HG02852 (cell line): ENCODE measurements at regions not wholly inside any gene's neighbourhood (a gene's known extent, or its start where the extent isn't known, plus 50 kb on each side); places are given as distances from the start of the nearest gene placed in this dataset.
"Not testable (repeated sequence)": the region's sequence is repeated elsewhere in the genome, so short reads cannot be mapped to it uniquely, and the experiment has no call there.

Experiments
- ATAC-seq: cut with Tn5 transposase; IDR thresholded peaks from one replicate; pipeline ENCODE4 v1.9.1; 2021; ENCODE audit warnings: mild to moderate bottlenecking, moderate library complexity; ENCODE audit not compliant: unreplicated experiment

DNA sequence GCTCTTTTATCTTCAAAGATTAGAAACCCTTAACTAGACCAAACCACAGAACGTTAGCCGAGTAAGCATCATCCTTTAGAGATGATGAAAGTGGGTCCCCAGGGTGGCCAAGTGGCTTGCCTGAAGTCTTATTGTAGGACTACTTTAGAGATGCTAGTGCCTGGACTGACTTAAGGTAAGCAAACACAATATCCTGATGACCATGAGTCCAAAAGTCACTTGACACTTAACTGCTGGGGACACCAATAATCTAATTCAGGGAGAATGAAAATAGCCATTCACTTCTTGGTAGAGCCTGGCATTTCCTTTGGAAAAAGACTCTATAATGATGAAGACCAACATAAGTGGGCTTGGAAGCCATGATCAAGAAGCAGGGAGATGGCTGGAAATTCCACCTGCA is 225.3 kb upstream of the IRF2BP2 start:
- ATAC-seq = no peak

DNA sequence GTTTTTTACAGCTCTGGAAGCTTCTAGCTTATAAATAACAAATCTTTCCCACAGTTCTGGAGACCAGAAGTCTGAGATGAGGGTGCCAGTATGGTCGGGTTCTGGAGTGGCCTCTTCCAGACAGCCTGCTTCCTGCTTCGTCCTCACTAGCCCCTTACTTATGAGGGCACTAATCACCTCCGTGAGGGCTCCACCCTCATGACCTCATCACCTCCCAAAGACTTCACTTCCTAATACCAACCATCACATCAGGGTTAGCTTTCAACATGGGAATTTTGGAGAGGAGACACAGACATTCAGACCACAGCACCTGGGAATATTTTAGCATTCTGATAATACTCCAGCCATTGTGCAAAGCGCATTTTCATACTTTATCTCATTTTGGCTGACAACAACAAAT is 223.7 kb upstream of the IRF2BP2 start:
- ATAC-seq = no peak

DNA sequence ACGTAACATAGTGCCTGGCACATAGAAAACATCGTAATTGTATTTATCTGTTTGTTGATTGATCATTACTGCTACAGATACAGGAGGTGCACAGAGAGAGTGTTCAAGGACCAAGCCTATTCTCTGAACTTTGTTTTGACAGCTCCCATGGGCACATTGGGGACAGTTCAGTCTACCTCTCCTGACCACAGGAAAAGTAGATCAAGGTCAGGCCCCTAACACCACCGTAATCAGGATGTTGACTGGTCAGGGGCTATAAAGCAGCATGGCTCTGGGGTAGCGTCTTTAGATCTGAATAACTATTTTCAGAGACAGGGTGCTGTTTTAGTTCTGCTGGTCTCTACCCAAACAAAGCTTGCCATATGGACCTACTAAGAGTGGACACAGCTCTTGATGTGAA is 223.1 kb upstream of the IRF2BP2 start:
- no peak for ATAC-seq

DNA sequence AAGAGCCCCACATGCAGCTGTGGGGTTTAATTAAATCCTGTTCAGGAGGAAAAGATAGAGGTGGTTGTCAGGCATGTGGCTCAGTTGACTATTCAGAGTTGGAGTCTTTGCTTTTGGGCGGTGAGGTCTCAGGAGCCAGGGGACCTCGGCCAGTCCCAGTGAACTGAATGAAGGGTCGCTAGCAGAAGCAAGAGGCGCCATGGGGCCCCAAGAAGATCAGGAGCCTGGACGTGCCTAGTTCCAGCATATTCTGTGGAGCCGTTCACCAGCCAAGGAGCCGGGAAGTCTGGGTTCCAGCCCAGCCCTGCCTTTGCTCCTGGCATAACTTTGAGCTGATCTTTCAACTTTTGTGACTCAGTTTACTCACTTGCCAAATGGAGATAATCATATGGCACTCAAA is 217.7 kb upstream of the IRF2BP2 start:
- ATAC-seq = no peak

DNA sequence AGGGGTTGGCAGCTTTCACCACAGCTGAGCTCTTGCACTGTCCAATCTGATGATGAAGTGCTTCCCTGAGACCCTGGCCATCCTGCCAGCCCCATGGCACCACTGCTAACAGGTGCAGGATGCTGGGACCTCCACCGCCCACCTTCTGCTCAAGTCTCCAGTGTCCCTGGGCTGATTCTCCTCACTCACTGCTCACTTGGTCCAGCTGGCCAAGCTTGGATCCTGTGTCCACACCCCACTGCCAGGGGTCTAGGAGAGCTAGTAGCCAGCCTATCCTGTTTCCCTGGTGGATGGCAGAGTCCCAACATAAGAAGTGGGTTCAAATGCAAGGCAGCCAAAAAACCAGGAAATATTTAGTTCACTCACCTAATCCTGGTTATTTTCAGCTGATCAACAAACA is 217.2 kb upstream of the IRF2BP2 start:
- ATAC-seq = no peak

DNA sequence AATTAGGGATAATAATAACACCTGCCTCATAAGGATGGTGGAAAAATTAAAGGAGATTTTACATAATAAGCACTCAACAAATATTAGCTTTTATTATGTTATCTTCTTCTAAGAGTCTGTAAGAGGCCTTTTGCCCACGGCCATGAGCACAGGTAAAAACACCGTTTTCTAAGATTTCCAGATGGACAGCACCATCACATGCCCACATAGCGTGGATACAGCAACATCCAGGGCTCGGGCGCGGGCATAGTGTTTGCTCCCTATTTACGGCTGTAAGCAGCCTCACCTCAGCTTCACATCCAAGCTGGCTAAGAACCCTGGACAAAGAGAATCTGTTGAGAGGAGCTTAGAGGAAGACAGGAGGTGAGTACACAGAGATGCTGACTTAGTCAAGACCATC is 216.4 kb upstream of the IRF2BP2 start:
- no peak for ATAC-seq

DNA sequence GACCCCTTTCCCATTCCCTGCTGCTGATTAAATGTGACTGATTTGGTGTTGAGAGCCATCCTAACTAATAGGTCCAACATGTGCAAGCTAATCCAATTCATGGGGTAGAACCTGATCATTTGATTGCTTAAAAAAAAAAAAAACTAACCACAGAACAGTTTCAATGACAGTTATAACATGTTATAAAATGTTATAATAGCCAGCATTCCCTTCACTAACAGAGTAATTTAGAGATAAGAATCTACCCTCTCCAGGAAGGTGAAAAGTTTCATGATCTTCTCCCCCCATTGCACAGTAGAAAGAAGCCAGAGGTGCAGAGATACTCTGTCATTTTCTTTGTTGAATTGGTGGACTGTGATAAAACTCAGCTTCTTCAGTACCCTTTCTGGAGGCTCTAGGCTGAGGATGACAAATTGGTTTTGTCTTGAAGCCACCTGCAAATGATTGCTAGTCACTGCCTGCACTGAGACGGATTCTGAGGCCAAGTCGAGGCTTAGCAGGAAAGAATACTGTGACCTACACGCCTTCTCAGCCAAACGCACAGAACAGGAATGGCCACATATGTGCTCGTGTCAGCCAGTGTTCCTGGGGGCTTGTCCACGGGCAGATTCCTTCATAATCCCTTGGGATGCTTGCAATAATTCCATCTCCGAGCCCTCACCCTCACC is 215.7 kb upstream of the IRF2BP2 start:
- ATAC-seq = no peak

DNA sequence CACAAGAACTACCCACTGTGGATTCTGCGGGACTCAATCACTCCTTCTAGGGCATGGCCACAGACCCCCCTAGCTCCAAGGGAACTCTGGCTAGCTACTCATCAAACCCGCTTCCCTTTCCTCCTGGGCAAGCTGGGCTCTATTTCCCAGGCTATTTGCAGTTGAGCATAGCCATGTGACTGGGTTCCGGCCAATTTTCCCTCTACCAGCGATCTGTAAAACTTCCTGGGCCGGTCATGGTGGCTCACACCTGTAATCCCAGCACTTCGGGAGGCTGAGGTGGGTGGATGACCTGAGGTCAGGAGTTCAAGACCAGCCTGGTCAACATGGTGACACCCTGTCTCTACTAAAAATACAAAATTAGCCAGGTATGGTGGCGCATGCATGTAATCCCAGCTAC is 214.9 kb upstream of the IRF2BP2 start:
- not testable (repeated sequence) for ATAC-seq

DNA sequence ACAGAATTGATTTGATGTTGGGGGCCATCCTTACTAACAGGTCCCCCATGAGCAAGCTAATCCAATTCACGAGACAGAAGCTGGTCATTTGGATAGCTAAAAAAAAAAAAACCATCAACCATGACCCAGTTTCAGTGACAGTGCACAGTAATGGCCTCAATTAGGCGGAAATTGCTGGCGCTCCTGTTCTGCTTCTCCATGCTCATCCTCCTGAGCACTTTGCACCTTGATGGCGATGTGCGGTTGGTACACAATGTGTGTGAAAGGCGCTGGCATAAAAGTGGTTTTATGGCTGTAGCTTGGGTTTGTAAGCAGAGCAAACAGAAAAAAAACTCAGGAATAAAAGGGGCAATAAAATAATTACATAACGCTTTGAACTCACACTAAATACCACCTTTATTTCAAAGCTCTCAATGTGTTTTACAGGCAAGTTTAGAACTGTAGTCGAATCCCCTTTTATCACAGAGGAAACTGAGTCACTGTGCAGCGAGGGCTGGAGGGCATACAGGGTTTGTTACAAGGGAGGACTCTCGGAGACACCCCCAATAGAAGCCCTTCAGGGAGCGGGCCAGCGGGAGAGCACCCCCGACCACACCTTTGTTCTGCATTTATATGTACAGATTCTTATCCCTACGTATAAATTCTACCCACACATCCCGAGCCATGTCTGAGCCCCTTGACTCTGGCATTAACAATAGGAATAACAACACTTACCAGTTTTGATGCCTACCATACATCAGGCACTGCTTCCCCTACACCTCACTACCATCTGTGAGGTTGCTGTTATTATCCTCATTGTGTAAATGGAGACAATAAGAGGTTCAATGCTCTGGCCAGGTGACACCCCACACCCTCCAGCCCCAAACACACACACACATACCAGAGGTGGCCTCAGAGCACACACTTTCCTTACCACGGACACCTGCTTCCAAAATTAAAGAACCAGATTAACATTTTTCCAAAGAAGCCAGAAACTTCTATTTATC is 213.5 kb upstream of the IRF2BP2 start:
- ATAC-seq = no peak

DNA sequence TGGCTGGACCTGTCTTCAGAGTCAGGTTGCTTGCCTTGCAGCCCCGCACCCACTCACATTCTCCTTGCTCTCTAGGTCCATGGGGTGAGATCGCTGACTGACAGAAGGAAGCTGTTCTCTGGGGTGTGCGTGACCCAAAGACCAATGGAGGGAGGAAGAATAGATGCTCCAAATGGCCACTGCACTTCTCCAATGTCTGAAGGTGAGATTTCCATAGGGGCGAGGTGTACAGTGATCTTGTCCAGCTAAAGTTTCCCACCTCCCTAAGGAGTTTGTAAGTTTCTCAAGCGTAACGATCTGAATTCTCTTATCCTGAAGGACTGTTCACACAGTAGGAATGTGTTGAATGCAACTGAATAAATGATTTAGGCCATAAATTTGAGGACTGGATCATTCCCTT is 211.9 kb upstream of the IRF2BP2 start:
- no peak for ATAC-seq

DNA sequence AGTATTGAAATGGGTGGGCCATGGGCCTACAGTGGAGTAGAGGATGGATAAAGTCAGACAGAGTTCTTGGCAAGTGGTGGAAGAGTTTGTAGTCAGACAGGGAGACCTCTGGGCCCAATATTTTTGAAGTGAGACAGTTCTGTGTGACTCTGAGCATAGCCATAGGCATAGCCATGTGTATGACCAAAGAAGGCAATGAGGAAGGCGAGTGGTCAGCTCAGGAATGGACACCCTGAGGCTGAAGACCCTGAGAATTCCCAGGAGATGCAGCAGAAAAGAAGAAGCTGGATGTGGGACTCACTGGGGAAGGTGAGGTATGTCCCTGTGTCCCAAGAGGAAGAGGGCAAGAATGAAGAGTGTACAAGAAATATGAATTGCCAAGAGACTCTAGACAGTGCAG is 210.6 kb upstream of the IRF2BP2 start:
- ATAC-seq = no peak

DNA sequence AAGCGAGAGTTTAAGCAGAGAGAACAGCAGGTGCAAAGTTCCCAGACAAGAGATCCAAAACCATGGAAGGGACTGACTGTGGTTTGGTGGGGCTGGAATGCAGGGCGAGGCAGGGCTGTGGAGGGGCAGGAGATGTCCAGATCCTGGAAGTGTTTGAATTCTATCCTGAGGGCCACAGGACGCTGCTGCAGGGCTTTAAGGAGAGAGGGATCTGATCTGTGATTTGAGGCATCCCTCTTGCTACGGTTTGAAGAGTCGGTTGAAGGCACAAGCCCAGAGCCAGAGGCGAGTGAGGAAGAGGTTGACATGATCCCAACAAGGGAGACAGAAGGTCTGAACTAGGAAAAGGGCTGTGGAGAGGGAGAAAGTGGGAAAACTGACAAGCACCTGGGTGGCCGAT is 209.9 kb upstream of the IRF2BP2 start:
- ATAC-seq = not testable (repeated sequence)

DNA sequence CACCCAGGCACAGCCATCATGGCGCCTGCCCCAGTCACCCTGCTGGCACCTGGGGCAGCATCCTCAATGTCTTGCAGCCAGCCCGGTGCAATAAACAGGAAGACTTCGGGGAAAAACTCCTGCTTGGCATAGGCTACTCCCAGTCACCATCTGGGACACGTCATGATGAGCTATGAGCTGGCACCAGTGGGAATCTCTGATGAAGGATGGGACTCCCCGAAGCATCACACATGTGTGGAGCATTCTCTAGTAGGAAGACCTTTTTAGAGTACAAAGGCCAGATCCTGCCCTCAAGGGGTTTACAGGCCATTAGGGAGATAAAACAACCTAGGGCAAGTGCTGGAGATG is 208.0 kb upstream of the IRF2BP2 start:
- ATAC-seq = not testable (repeated sequence)

DNA sequence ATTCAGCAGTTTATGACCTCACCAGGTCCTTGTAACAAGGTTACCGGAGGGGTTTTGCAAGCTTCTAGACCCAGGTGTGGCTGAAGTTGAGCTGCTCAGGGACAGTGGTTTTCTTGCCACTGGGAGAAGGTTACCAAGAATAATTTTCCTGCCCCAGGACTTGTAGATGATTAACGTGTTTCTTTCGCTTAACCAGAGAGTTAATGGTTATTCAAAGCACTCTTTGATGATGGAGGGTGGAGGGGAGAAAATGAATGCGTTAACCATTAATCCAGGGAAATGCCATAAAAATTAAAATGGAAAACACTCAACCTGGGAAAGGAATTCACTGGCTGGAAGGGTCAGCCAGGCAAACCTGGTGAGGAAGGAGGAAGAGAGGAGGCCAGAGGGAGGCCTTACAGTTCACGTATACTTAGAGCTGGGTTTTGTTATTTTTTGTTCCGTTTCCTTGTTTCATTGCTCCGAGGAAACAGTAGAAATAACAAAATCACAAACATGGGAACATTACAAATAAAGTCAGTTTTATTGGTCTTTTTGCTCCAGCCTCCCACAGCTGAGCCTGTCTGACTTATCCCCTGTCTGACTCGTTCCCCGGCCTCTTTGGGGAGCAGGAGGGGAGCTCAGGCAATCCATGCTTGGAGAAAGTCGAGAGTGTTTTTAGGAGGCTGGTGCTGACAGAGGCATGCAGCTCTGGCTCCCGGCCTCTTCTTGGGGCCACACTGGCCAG is 207.5 kb upstream of the IRF2BP2 start:
- ATAC-seq = not testable (repeated sequence)

DNA sequence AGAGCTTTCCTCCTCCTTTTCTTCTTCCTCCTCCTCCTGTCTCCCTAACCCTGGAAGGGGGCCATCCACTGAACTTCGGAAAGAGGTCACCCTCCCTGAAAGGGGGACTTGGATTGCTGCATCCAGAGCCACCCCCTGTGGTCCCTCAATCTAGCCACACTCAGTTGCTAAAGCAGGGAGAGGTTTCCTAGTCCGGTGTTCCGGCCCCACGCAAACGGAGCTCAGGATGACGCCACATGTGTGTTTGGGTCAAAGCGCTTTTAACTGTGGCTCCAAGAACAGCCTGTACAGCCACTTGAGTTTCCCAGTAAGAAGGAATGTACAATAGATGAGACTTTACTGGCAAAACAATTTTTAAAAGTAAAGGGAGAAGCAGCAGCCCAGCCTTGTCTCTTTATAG is 206.9 kb upstream of the IRF2BP2 start:
- ATAC-seq = not testable (repeated sequence)

DNA sequence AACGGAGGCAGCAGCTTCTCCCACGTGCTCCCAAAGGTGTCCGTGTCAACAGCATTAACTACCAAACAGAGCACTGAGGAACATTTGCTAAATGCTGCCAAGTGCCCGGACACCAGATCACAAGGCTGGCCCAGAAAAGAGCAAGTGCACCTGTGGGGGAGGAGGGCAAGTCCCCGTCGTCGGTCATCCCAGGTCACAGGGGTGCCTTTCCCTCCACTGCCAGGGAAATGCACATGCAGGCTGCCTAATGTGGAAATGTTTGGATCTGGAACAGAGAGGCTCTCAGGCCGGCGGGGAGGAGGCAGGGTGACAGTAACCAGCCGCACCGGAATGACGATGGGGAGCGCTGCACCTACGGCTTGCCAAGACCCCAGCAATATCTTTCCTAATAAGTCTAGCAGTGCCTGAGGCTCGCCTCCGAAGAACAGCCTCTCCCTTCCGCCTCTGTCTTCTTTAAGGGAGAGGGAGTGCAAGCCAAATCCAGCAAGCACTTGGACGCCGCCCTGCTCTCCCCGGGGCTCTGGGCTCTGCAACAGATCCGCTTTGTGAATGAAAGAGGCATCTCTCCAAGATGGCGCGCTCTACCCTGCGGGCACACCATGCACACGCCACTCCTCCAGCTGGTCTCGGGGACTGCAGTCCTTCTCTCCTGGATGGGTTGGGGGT is 206.3 kb upstream of the IRF2BP2 start:
- ATAC-seq = not testable (repeated sequence)

DNA sequence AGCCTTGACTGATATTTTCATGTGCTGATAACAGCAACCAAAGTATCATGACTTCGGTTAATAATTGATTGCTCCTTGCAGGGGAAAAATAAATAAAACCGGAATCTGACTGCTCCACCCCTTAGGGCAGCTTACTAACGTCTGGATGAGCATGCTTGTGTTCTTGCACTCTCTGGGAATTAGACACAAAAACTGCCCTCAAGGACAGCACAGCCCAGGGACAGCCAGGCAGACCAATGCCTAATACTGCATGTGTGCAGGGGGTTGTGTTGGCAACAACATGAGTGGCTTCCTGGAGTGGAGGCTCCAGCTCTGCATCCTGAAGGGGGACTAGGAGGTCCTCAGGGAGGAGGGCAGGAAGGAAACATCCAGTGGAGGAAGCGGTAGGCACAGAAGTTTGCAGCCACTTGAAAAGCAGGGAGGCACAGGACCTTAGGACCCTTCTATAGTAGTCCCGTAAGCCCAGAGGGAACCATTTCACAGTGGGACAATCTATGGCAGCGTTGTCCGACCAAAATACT is 205.4 kb upstream of the IRF2BP2 start:
- not testable (repeated sequence) for ATAC-seq

DNA sequence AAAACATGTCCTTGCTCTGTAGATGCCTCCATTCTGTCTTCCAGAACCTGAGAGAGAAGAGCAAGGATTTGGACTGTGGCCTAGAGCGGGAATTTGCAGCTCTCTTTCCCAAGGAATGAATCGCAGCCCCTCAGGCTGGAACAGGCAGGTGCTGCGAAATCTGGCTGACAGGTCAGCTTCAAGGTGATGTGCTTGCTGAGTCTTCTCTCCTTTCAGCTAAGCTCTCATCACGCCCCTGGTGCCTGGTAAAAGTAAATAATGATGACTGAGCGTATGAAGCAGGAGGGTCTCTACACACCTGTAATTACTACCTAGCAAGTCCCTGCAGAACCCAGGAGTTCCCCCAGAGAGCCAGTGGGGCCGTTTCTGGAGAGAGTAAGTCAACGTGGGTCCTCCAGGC is 204.3 kb upstream of the IRF2BP2 start:
- not testable (repeated sequence) for ATAC-seq

DNA sequence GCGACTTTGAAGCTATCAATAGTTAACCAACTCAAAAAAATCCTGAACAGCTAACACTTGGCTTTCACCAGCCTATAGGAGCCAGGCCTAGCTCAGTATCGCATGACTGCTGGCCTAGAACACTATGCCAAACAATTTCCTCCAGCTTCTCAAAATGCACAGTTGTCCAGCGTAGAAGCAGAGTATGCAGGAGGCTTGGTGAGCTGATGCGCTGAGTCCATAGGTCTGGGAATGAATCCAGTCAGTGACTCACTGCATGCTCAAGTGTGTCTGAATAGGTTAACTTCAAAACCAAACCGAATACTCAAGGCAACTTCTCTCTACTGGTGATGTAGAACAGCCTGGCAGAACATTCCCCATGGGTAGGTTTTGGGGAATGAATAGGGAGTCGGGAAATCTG is 201.8 kb upstream of the IRF2BP2 start:
- ATAC-seq = not testable (repeated sequence)

DNA sequence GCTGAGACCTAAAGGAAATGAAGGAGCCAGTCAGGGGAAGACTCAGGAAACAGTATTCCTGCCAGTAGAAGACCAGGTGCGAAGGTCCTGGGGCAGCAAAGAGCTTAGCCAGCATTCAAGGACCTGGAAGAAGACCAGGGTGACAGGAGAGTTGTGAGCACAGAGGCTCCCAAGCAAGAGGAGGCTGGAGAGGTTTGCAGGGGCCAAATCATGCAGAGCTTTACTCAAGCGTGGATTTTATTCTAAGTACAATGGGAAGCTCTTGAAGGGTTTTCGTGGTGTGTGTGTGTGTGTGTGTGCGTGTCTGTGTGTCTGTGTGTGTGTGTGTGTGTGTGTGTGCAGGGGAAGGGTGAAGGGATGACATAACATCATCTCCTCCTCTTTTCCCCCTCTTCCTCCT is 200.7 kb upstream of the IRF2BP2 start:
- not testable (repeated sequence) for ATAC-seq

DNA sequence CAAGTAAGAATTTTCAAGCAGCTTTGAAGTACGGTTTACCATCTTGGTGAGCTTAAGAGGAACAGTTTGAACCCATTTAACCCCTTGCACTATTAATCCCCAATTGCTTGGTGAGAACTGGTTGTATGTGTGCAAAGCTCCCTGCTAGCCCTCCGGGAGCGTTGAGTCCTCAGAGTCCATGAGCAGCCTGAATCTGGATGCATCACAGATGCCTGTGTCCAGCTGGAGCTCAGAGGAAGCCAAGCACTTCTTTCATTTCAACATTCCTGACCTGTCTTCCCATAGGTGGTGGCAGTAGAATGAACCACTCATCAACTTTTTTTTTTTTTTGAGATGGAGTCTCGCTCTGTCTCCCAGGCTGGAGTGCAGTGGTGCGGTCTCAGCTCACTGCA is 199.9 kb upstream of the IRF2BP2 start:
- not testable (repeated sequence) for ATAC-seq
